Peyer's patch (tissue), 4 donors: ENCODE measurements at regions not wholly inside any gene's neighbourhood (a gene's known extent, or its start where the extent isn't known, plus 50 kb on each side); places are given as distances from the start of the nearest gene placed in this dataset.

Source experiments
- DNase-seq, 3 donors: peaks; one replicate each; pipeline ENCODE4 v3.0.0-alpha.2; 2017 to 2019
- H3K27ac ChIP-seq, 4 donors: fragments of 200-600 bp; sonication (generic); one replicate each; pipeline ENCODE4 v1.5.1; 2016 to 2019
- H3K27me3 ChIP-seq, 2 donors: fragments of 200-600 bp; sonication (generic); one replicate each; pipeline ENCODE4 v1.5.1; 2019
- H3K36me3 ChIP-seq, 3 donors: fragments of 200-600 bp; sonication (generic); one replicate each; pipeline ENCODE4 v1.5.1; 2016 to 2019
- H3K4me1 ChIP-seq, 4 donors: fragments of 200-600 bp; sonication (generic); one replicate each; pipeline ENCODE4 v1.5.1; 2016 to 2019
- H3K4me3 ChIP-seq, 4 donors: fragments of 200-600 bp; sonication (generic); 1 replicate in 3 of 4; 2 replicates in 1 of 4; pipeline ENCODE4 v1.5.1; 2016 to 2019; ENCODE audit warnings: mild to moderate bottlenecking in 1 of 4
- H3K9me3 ChIP-seq, 4 donors: fragments of 200-600 bp; sonication (generic); one replicate each; pipeline ENCODE4 v1.5.1; 2016 to 2019; ENCODE audit warnings: mild to moderate bottlenecking in 1 of 4
- CTCF ChIP-seq, 6 experiments: fragments of 450-650 bp in 4 of 6; fragments of 200-600 bp in 2 of 6; sonication (generic) in 1 of 6; IDR thresholded peaks; one replicate each; pipeline ENCODE4 v1.5.1; 2017 to 2019; ENCODE audit warnings: antibody characterized with exemption in 6 of 6, mild to moderate bottlenecking in 3 of 6, moderate library complexity in 1 of 6
- POLR2A ChIP-seq, 2 donors: fragments of 450-650 bp; IDR thresholded peaks; one replicate each; pipeline ENCODE4 v1.5.1; 2017; ENCODE audit warnings: antibody characterized with exemption in 2 of 2, mild to moderate bottlenecking in 2 of 2, moderate library complexity in 2 of 2

- Histone ChIP-seq H3K4me3 (no peak overlapping the region), H3K4me1 (no peaks in the 10 kb centered on the region), H3K27me3 (no peaks in the 10 kb centered on the region), H3K27ac (peak overlapping the region in 2 of 4 donors; percentile 5 to 34), H3K36me3 (no peaks in the 10 kb centered on the region), H3K9me3 (no peaks in the 10 kb centered on the region)
- no peak for DNase-seq
- no peak for TF ChIP-seq POLR2A (IDR thresholded peaks at IDR 0.05)
- no peak for TF ChIP-seq CTCF (IDR thresholded peaks at IDR 0.05)
Observed at GRCh38 chr2:217396586-217396985, 536.7 kb upstream of the TNP1 start.

- TF ChIP-seq CTCF (IDR thresholded peaks at IDR 0.05) (no peak), POLR2A (IDR thresholded peaks at IDR 0.05) (no peak)
- Histone ChIP-seq H3K36me3 (no peaks in the 10 kb centered on the region), H3K4me1 (no peaks in the 10 kb centered on the region), H3K27ac (peak overlapping the region in 2 of 4 donors; percentile 5 to 34), H3K4me3 (no peak overlapping the region), H3K9me3 (no peaks in the 10 kb centered on the region), H3K27me3 (no peaks in the 10 kb centered on the region)
- no peak for DNase-seq
Observed at GRCh38 chr2:217396165-217396564, 536.3 kb upstream of the TNP1 start.

GRCh38 chr2:217394510-217395351, 534.9 kb upstream of the TNP1 start:
- no peaks in the 10 kb centered on the region for H3K4me1 ChIP-seq
- DNase-seq, result no peak
- peak overlapping the region in 1 of 4 donors; percentile 37 for H3K27ac ChIP-seq
- H3K9me3 ChIP-seq, result no peaks in the 10 kb centered on the region
- H3K27me3 ChIP-seq, result no peaks in the 10 kb centered on the region
- H3K4me3 ChIP-seq, result no peak overlapping the region
- H3K36me3 ChIP-seq, result no peaks in the 10 kb centered on the region
- TF ChIP-seq CTCF (IDR thresholded peaks at IDR 0.05) (no peak), POLR2A (IDR thresholded peaks at IDR 0.05) (no peak)

- Histone ChIP-seq H3K27ac (peak overlapping the region in 1 of 4 donors; percentile 37), H3K4me3 (no peak overlapping the region), H3K4me1 (no peaks in the 10 kb centered on the region)
Observed at GRCh38 chr2:217393585-217394032, 533.7 kb upstream of the TNP1 start.

GRCh38 chr2:217392930-217393584, 533.2 kb upstream of the TNP1 start:
- Histone ChIP-seq H3K9me3 (no peaks in the 10 kb centered on the region), H3K27me3 (no peaks in the 10 kb centered on the region), H3K36me3 (no peaks in the 10 kb centered on the region), H3K4me3 (no peak overlapping the region), H3K4me1 (no peaks in the 10 kb centered on the region), H3K27ac (peak overlapping the region in 1 of 4 donors; percentile 37)
- DNase-seq, result no peak
- TF ChIP-seq CTCF (IDR thresholded peaks at IDR 0.05) (no peak), POLR2A (IDR thresholded peaks at IDR 0.05) (no peak)

More at GRCh38 chr2:217393585-217394032, 533.7 kb upstream of the TNP1 start:
- Histone ChIP-seq H3K9me3 (no peaks in the 10 kb centered on the region), H3K27me3 (no peaks in the 10 kb centered on the region), H3K36me3 (no peaks in the 10 kb centered on the region)
- DNase-seq, result peak in 1 of 3 donors; percentile 53
- TF ChIP-seq POLR2A (IDR thresholded peaks at IDR 0.05), result no peak
- no peak for TF ChIP-seq CTCF (IDR thresholded peaks at IDR 0.05)
